Caco-2 (cell line): ENCODE measurements at regions not wholly inside any gene's neighbourhood (a gene's known extent, or its start where the extent isn't known, plus 50 kb on each side); places are given as distances from the start of the nearest gene placed in this dataset.
A peak's percentile ranks its signal among the peaks of the same experiment; 100 is the strongest.

ENCODE experiments used
- BruUV-seq: library from RNA; stranded (reverse); fragments of 400-500 nt; replicated peaks from 2 replicates; lab custom pipeline; 2021; lab: Mats Ljungman, UMichigan
- CTCF ChIA-PET: fragments of 300-600 bp; sonication (Branson Sonifier 250); formaldehyde crosslinking; loops from one replicate; lab custom pipeline; 2022; ENCODE audit warnings: antibody characterized with exemption; lab: Charles Lee
- POLR2A ChIA-PET: fragments of 300-600 bp; sonication (Branson Sonifier 250); formaldehyde crosslinking; loops from one replicate; lab custom pipeline; 2022; ENCODE audit warnings: antibody characterized with exemption; lab: Charles Lee
- DNase-seq, 2 experiments: peaks; one replicate each; pipeline versions ENCODE4 v3.0.0 to v3.0.0-alpha.2; 2020 to 2022
- H3K27me3 ChIP-seq: replicated peaks from 2 replicates; pipeline ENCODE4 v1.6.0; 2011; ENCODE audit warnings: low read length; ENCODE audit not compliant: control insufficient read depth, insufficient read depth
- H3K36me3 ChIP-seq: 2 replicates; pipeline ENCODE4 v1.5.1; 2011; ENCODE audit warnings: low read length; ENCODE audit not compliant: control insufficient read depth, insufficient read depth
- H3K4me1 ChIP-seq: fragments of 250-450 bp; sonication (Bioruptor Pico); 2 replicates; pipeline ENCODE4 v1.5.1; 2020; ENCODE audit warnings: mild to moderate bottlenecking
- H3K4me3 ChIP-seq: 2 replicates; pipeline ENCODE4 v1.5.1; 2011; ENCODE audit warnings: low read depth, mild to moderate bottlenecking, control low read depth, low read length
- H3K9me3 ChIP-seq: fragments of 250-450 bp; sonication (Bioruptor Pico); 2 replicates; pipeline ENCODE4 v1.5.1; 2020; ENCODE audit warnings: mild to moderate bottlenecking, moderate library complexity
- H3K27ac Mint-ChIP-seq: one replicate; pipeline ENCODE4 v1.8.0; 2022; ENCODE audit warnings: mixed read lengths; ENCODE audit not compliant: unreplicated experiment
- H3K27me3 Mint-ChIP-seq: one replicate; pipeline ENCODE4 v1.8.0; 2022; ENCODE audit warnings: mixed read lengths; ENCODE audit not compliant: insufficient read depth, unreplicated experiment
- H3K36me3 Mint-ChIP-seq: one replicate; pipeline ENCODE4 v1.8.0; 2022; ENCODE audit warnings: mild to moderate bottlenecking, mixed read lengths; ENCODE audit not compliant: insufficient read depth, unreplicated experiment
- H3K4me1 Mint-ChIP-seq: one replicate; pipeline ENCODE4 v1.8.0; 2022; ENCODE audit warnings: low read depth, mixed read lengths; ENCODE audit not compliant: unreplicated experiment
- H3K4me3 Mint-ChIP-seq: one replicate; pipeline ENCODE4 v1.8.0; 2022; ENCODE audit warnings: mild to moderate bottlenecking, moderate library complexity, mixed read lengths; ENCODE audit not compliant: unreplicated experiment
- H3K9me3 Mint-ChIP-seq: one replicate; pipeline ENCODE4 v1.8.0; 2022; ENCODE audit warnings: mixed read lengths; ENCODE audit not compliant: unreplicated experiment
- intact Hi-C: fragments of 100-400 bp; cut with micrococcal nuclease; formaldehyde crosslinking; loops from one replicate; pipeline ENCODE4 v1.10.0; 2022; ENCODE audit not compliant: unreplicated experiment
- TF ChIP-seq, protein P1 (sequence below), 2 experiments: fragments of 200-600 bp in 1 of 2; IDR thresholded peaks; 1 replicate in 1 of 2; 2 replicates in 1 of 2; pipeline versions ENCODE4 v1.5.1 to v1.8.0; 2011 to 2022; ENCODE audit warnings: antibody characterized with exemption in 1 of 2, control low read depth in 1 of 2, inconsistent platforms in 1 of 2, low read depth in 1 of 2, low read length in 1 of 2, mild to moderate bottlenecking in 1 of 2, moderate library complexity in 1 of 2; ENCODE audit not compliant: insufficient read depth in 1 of 2, severe bottlenecking in 1 of 2, unreplicated experiment in 1 of 2

DNA sequence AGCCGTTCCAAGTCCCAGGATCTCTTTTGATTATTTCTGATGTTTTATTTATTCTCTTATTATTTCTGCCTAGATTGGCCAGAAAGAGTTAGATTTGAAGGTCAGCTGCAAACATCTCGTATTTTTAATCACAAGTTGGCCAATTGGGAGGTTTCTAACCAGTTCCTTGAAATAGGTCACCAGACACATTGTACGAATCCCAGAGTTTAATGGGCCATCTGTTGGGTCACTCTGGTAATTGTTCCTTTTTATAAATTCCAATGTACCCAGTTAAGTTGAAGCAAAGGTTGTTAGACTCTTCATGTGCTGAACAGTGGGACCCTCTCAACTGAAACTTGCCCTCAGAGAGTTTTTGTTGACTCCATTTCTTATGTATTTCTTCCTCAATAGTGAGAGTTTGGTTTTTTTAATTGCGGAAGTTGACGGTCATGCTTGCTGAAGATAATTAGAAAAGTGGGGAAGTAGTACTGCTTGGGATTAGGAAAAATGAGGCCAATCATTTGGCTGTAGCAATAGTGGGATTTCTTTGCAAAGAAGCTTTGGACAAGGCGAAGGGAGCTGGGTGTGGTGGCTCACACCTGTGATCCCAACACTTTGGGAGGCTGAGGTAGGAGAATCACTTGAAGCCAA is 382.7 kb upstream of the RGS6 start:
- ChIA-PET POLR2A (no interaction called here), CTCF (no interaction called here)
- Mint-ChIP-seq H3K9me3 (no peaks in the 10 kb centered on the region), H3K4me3 (no peak overlapping the region), H3K36me3 (no peaks in the 10 kb centered on the region), H3K27ac (peak overlapping the region; percentile 34), H3K4me1 (peaks cover 14% of the 10 kb centered on the region), H3K27me3 (no peaks in the 10 kb centered on the region)
- Histone ChIP-seq H3K9me3 (no peaks in the 10 kb centered on the region), H3K4me3 (no peak overlapping the region), H3K27me3 (no peaks in the 10 kb centered on the region), H3K4me1 (peaks cover 16% of the 10 kb centered on the region), H3K36me3 (no peaks in the 10 kb centered on the region)
- intact Hi-C loops = loop anchor here (2.0 kb wide), 1 partner anchor 61 kb away; no protein-coding TSS in a partner anchor
- no TSS peak for BruUV-seq
- TF ChIP-seq, protein P1, sequence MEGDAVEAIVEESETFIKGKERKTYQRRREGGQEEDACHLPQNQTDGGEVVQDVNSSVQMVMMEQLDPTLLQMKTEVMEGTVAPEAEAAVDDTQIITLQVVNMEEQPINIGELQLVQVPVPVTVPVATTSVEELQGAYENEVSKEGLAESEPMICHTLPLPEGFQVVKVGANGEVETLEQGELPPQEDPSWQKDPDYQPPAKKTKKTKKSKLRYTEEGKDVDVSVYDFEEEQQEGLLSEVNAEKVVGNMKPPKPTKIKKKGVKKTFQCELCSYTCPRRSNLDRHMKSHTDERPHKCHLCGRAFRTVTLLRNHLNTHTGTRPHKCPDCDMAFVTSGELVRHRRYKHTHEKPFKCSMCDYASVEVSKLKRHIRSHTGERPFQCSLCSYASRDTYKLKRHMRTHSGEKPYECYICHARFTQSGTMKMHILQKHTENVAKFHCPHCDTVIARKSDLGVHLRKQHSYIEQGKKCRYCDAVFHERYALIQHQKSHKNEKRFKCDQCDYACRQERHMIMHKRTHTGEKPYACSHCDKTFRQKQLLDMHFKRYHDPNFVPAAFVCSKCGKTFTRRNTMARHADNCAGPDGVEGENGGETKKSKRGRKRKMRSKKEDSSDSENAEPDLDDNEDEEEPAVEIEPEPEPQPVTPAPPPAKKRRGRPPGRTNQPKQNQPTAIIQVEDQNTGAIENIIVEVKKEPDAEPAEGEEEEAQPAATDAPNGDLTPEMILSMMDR (IDR thresholded peaks at IDR 0.05; ENCODE audit: insufficient read depth in 1 of 2, low read depth in 1 of 2, low read length in 1 of 2, severe bottlenecking in 1 of 2, unreplicated experiment in 1 of 2) = no peak
- DNase-seq = no peak

DNA sequence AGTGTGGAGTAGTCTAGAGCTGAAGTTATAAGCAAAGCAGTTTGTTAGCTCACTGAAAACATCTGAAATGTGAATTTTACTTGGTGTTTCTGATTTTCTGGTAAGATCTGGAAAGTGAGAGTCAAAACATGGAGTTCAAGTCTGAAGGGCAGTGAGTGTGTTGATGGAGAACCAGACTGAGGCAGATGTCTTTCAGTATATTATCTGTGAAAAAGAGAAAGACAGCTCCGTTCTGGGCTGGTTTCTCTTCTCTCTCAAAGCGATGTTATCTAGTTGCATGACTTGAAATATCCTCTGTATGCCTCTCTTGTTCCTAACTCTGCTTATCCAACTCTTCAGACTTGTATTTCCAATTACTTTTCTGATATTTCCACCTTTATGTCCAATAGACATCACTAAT is 381.9 kb upstream of the RGS6 start:
- H3K4me3 Mint-ChIP-seq = no peak overlapping the region
- H3K9me3 ChIP-seq = no peaks in the 10 kb centered on the region
- no TSS peak for BruUV-seq
- no peaks in the 10 kb centered on the region for H3K27me3 ChIP-seq
- no peak for DNase-seq
- no peaks in the 10 kb centered on the region for H3K36me3 ChIP-seq
- TF ChIP-seq, protein P1 (IDR thresholded peaks at IDR 0.05; ENCODE audit: insufficient read depth in 1 of 2, low read depth in 1 of 2, low read length in 1 of 2, severe bottlenecking in 1 of 2, unreplicated experiment in 1 of 2) = no peak
- H3K4me3 ChIP-seq = no peak overlapping the region
- H3K4me1 ChIP-seq = peaks cover 24% of the 10 kb centered on the region
- H3K4me1 Mint-ChIP-seq = peaks cover 20% of the 10 kb centered on the region
- H3K27ac Mint-ChIP-seq = no peak overlapping the region
- ChIA-PET CTCF (no interaction called here), POLR2A (no interaction called here)
- H3K9me3 Mint-ChIP-seq = no peaks in the 10 kb centered on the region
- intact Hi-C loops = loop anchor here (2.0 kb wide), 1 partner anchor 62 kb away; no protein-coding TSS in a partner anchor
- no peaks in the 10 kb centered on the region for H3K27me3 Mint-ChIP-seq
- H3K36me3 Mint-ChIP-seq = peaks cover 2% of the 10 kb centered on the region

DNA sequence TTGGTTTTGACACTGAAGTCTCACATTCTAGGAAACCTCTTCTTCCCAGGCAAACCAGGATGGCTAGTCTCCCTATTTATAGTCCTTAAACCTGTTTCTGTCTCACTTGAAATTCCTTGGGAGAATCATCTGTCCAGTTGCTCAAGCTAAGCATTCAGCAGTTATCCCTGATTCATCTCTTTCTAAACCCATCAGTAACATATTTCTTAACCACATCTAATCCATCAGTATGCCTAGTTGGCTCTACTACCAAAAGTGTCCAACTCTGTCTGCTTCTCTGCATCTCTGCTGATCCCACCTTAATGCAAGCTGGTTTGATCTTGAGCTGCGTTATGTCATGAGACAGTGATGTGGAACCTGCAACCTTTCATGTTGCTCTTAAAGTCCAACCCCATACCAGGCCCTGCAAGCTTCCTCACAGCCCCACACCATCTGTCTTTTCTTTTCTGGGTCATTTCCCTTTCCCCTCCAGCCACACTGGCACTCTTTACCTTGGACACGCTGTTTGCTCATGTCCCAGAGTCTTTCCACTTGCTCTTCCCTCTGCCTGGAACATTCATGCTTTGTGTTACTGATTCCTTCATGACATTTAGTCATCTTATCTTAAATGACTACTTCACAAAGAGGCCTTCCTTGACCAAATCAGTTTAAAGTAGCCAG is 380.8 kb upstream of the RGS6 start:
- H3K4me3 ChIP-seq = no peak overlapping the region
- Mint-ChIP-seq H3K4me3 (no peak overlapping the region), H3K4me1 (peaks cover 29% of the 10 kb centered on the region), H3K9me3 (no peaks in the 10 kb centered on the region), H3K27ac (no peak overlapping the region), H3K27me3 (no peaks in the 10 kb centered on the region), H3K36me3 (peaks cover 8% of the 10 kb centered on the region)
- peaks cover 32% of the 10 kb centered on the region for H3K4me1 ChIP-seq
- ChIA-PET CTCF (interaction anchor here (0.7 kb wide), 1 partner anchor 62 kb away, joined by 3 read pairs; no protein-coding TSS in a partner anchor), POLR2A (no interaction called here)
- H3K9me3 ChIP-seq = no peaks in the 10 kb centered on the region
- intact Hi-C loops = loop anchor here (2.0 kb wide), 1 partner anchor 63 kb away; no protein-coding TSS in a partner anchor
- BruUV-seq = no TSS peak
- TF ChIP-seq, protein P1 (IDR thresholded peaks at IDR 0.05; ENCODE audit: insufficient read depth in 1 of 2, low read depth in 1 of 2, low read length in 1 of 2, severe bottlenecking in 1 of 2, unreplicated experiment in 1 of 2) = no peak
- H3K27me3 ChIP-seq = no peaks in the 10 kb centered on the region
- no peak for DNase-seq
- no peaks in the 10 kb centered on the region for H3K36me3 ChIP-seq
